SK-N-MC (cell line): ENCODE measurements at regions not wholly inside any gene's neighbourhood (a gene's known extent, or its start where the extent isn't known, plus 50 kb on each side); places are given as distances from the start of the nearest gene placed in this dataset.

ENCODE experiments used
- EZH2 ChIP-seq: fragments of 200-600 bp; sonication (generic); IDR thresholded peaks from one replicate; pipeline ENCODE4 v1.6.1; 2017; ENCODE audit warnings: antibody characterized with exemption
- FOXP2 ChIP-seq: optimal IDR thresholded peaks from 2 replicates; pipeline ENCODE3; 2011; ENCODE audit warnings: mild to moderate bottlenecking, moderate library complexity; ENCODE audit not compliant: insufficient read depth; ENCODE audit errors: extremely low read length, control extremely low read depth
- POLR2AphosphoS5 ChIP-seq: IDR thresholded peaks from 2 replicates; pipeline ENCODE4 v1.6.1; 2012; ENCODE audit warnings: mild to moderate bottlenecking, low read depth, low read length, borderline replicate concordance

DNA sequence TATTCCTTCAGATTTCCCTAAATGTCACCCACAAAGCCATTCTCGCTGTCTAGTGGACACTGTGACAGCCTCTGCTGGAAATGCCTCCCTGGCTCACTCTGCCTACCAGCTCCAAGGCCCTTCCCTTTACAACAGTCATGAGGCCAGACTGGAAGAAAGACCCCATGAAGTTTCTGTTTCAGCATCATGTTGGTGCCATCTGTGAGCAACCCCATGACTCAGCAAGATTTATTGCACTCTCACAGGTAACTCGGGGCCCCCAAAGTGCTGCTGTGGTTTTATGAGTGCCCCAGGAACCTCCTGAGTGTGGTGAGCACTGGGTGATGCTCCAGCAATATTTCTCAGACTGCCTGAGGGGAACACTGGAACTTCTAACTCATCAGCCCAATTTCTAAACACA lies 218.6 kb downstream of the ZNF33B start:
- TF ChIP-seq POLR2AphosphoS5 (no peak), EZH2 (no peak), FOXP2 (no peak)
